ENCODE measurements at regions not wholly inside any gene's neighbourhood (a gene's known extent, or its start where the extent isn't known, plus 50 kb on each side); places are given as distances from the start of the nearest gene placed in this dataset.

DNA sequence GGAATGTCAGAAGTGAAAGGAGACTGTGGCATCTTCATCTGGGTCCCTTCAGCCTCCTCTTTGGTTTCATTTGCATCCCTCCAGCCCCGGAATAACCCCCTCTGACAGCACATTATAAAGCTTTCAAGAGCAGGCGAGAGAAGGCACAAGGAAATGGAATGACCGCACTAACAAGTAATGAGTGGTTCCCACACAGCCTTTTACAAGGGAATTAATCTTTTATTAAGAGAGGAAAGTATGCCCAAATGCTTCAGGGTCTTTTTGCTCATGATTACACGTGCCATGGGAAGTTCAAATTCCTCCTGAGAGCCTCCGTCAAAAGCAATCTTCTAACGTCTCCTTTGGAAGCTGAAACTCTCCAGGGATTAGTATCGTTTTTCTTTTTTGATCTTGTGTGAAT lies 347.0 kb downstream of the BTBD3 start:
- TF ChIP-seq POLR2AphosphoS5 (IDR thresholded peaks at IDR 0.05; ENCODE audit: insufficient read depth, low read depth, low read length) (no peak), EZH2 (IDR thresholded peaks at IDR 0.05; ENCODE audit: borderline replicate concordance, low read depth, low read length, severe bottlenecking) (no peak), MYC (IDR thresholded peaks at IDR 0.05; ENCODE audit: low read depth, low read length) (no peak), POLR2A (IDR thresholded peaks at IDR 0.05; ENCODE audit: low read depth, low read length) (no peak), FOS (IDR thresholded peaks at IDR 0.05; ENCODE audit: borderline replicate concordance, insufficient read depth, low read length) (no peak)
- TF ChIP-seq, protein P1, sequence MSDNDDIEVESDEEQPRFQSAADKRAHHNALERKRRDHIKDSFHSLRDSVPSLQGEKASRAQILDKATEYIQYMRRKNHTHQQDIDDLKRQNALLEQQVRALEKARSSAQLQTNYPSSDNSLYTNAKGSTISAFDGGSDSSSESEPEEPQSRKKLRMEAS (IDR thresholded peaks at IDR 0.05; ENCODE audit: insufficient read depth, insufficient read length) = no peak
- TF ChIP-seq, protein P2, sequence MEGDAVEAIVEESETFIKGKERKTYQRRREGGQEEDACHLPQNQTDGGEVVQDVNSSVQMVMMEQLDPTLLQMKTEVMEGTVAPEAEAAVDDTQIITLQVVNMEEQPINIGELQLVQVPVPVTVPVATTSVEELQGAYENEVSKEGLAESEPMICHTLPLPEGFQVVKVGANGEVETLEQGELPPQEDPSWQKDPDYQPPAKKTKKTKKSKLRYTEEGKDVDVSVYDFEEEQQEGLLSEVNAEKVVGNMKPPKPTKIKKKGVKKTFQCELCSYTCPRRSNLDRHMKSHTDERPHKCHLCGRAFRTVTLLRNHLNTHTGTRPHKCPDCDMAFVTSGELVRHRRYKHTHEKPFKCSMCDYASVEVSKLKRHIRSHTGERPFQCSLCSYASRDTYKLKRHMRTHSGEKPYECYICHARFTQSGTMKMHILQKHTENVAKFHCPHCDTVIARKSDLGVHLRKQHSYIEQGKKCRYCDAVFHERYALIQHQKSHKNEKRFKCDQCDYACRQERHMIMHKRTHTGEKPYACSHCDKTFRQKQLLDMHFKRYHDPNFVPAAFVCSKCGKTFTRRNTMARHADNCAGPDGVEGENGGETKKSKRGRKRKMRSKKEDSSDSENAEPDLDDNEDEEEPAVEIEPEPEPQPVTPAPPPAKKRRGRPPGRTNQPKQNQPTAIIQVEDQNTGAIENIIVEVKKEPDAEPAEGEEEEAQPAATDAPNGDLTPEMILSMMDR (IDR thresholded peaks at IDR 0.05; ENCODE audit: extremely low read depth in 1 of 2, insufficient read depth in 1 of 2, low read depth in 1 of 2, low read length in 2 of 2) = no peak
